DOHH2 (cell line): ENCODE measurements at regions not wholly inside any gene's neighbourhood (a gene's known extent, or its start where the extent isn't known, plus 50 kb on each side); places are given as distances from the start of the nearest gene placed in this dataset.

ENCODE experiments used
- H3F3A ChIP-seq: fragments of 200-600 bp; sonication (generic), shearing (Covaris generic); 2 replicates; pipeline ENCODE4 v1.6.0; 2016; ENCODE audit warnings: antibody characterized with exemption, mild to moderate bottlenecking; ENCODE audit not compliant: control insufficient read depth, insufficient read depth
- H3K27ac ChIP-seq: fragments of 200-600 bp; sonication (generic); 2 replicates; pipeline ENCODE4 v1.5.1; 2014; ENCODE audit warnings: low read depth, mild to moderate bottlenecking, low read length, moderate library complexity
- H3K27me3 ChIP-seq: fragments of 200-600 bp; sonication (generic); 2 replicates; pipeline ENCODE4 v1.6.1; 2014; ENCODE audit warnings: mild to moderate bottlenecking, low read length, mixed read lengths; ENCODE audit not compliant: control insufficient read depth
- H3K36me3 ChIP-seq: fragments of 200-600 bp; sonication (generic); 2 replicates; pipeline ENCODE4 v1.6.1; 2014; ENCODE audit warnings: mild to moderate bottlenecking, low read length, moderate library complexity, mixed read lengths; ENCODE audit not compliant: control insufficient read depth
- H3K4me1 ChIP-seq: fragments of 200-600 bp; sonication (generic); 2 replicates; pipeline ENCODE4 v1.6.1; 2014; ENCODE audit warnings: mild to moderate bottlenecking, low read length, mixed read lengths; ENCODE audit not compliant: control insufficient read depth
- H3K4me2 ChIP-seq: fragments of 200-600 bp; sonication (generic); 2 replicates; pipeline ENCODE4 v1.6.0; 2014; ENCODE audit warnings: mild to moderate bottlenecking, low read length, moderate library complexity
- H3K4me3 ChIP-seq: fragments of 200-600 bp; sonication (generic); 2 replicates; pipeline ENCODE4 v1.5.1; 2014; ENCODE audit warnings: mild to moderate bottlenecking, low read length, mixed read lengths
- H3K79me2 ChIP-seq: fragments of 200-600 bp; sonication (generic); 2 replicates; pipeline ENCODE4 v1.6.1; 2014; ENCODE audit warnings: mild to moderate bottlenecking, low read length, mixed read lengths; ENCODE audit not compliant: control insufficient read depth
- H3K9me2 ChIP-seq: fragments of 200-600 bp; sonication (generic); replicated peaks from 2 replicates; pipeline ENCODE4 v1.6.1; 2014; ENCODE audit warnings: mild to moderate bottlenecking, low read length, mixed read lengths; ENCODE audit not compliant: control insufficient read depth
- H3K9me3 ChIP-seq: fragments of 200-600 bp; sonication (generic); 2 replicates; pipeline ENCODE4 v1.6.1; 2014; ENCODE audit warnings: antibody characterized with exemption, low read length, mixed read lengths; ENCODE audit not compliant: control insufficient read depth, insufficient read depth
- H4K20me1 ChIP-seq: fragments of 200-600 bp; sonication (generic); 2 replicates; pipeline ENCODE4 v1.6.0; 2014; ENCODE audit warnings: low read depth, mild to moderate bottlenecking, antibody characterized with exemption, low read length, moderate library complexity; ENCODE audit not compliant: control insufficient read depth, insufficient read depth
- CTCF ChIP-seq: fragments of 200-600 bp; sonication (generic); IDR thresholded peaks from one replicate; pipeline ENCODE4 v1.5.1; 2014; ENCODE audit warnings: antibody characterized with exemption, mild to moderate bottlenecking, low read depth, low read length; ENCODE audit not compliant: poor library complexity, severe bottlenecking
- EZH2phosphoT487 ChIP-seq: fragments of 200-600 bp; sonication (generic); IDR thresholded peaks from 2 replicates; pipeline ENCODE4 v1.6.1; 2017; ENCODE audit warnings: borderline replicate concordance, mild to moderate bottlenecking, antibody characterized with exemption, low read length, moderate library complexity, mixed read lengths

- TF ChIP-seq CTCF (no peak), EZH2phosphoT487 (no peak)
- H3K4me2 ChIP-seq = no peak overlapping the region
- no peaks in the 10 kb centered on the region for H3K79me2 ChIP-seq
- H3K4me1 ChIP-seq = no peaks in the 10 kb centered on the region
- no peaks in the 10 kb centered on the region for H3K36me3 ChIP-seq
- H3K9me2 ChIP-seq = no peaks in the 10 kb centered on the region
- no peak overlapping the region for H3K27ac ChIP-seq
- no peaks in the 10 kb centered on the region for H3K9me3 ChIP-seq
- no peak overlapping the region for H3K4me3 ChIP-seq
- H3F3A ChIP-seq = no peaks in the 10 kb centered on the region
- H3K27me3 ChIP-seq = no peaks in the 10 kb centered on the region
- no peaks in the 10 kb centered on the region for H4K20me1 ChIP-seq
Measured at GRCh38 chr14:30387871-30388270, 171.1 kb upstream of the G2E3 start.

GRCh38 chr14:30389134-30389876 is 169.7 kb upstream of the G2E3 start:
- H3K4me3 ChIP-seq = no peak overlapping the region
- H4K20me1 ChIP-seq = no peaks in the 10 kb centered on the region
- no peak for TF ChIP-seq EZH2phosphoT487
- no peak for TF ChIP-seq CTCF
- H3F3A ChIP-seq = no peaks in the 10 kb centered on the region
- H3K27me3 ChIP-seq = no peaks in the 10 kb centered on the region
- no peaks in the 10 kb centered on the region for H3K9me3 ChIP-seq
- no peak overlapping the region for H3K4me2 ChIP-seq
- H3K27ac ChIP-seq = no peak overlapping the region
- no peaks in the 10 kb centered on the region for H3K4me1 ChIP-seq
- H3K79me2 ChIP-seq = no peaks in the 10 kb centered on the region
- no peaks in the 10 kb centered on the region for H3K36me3 ChIP-seq
- H3K9me2 ChIP-seq = no peaks in the 10 kb centered on the region

GRCh38 chr14:30389877-30390385 is 169.0 kb upstream of the G2E3 start:
- H3K27ac ChIP-seq = no peak overlapping the region
- no peaks in the 10 kb centered on the region for H3K9me3 ChIP-seq
- no peaks in the 10 kb centered on the region for H3K9me2 ChIP-seq
- no peaks in the 10 kb centered on the region for H3K4me1 ChIP-seq
- no peaks in the 10 kb centered on the region for H4K20me1 ChIP-seq
- no peak for TF ChIP-seq EZH2phosphoT487
- TF ChIP-seq CTCF = no peak
- H3K4me3 ChIP-seq = no peak overlapping the region
- no peaks in the 10 kb centered on the region for H3K79me2 ChIP-seq
- no peaks in the 10 kb centered on the region for H3F3A ChIP-seq
- no peaks in the 10 kb centered on the region for H3K36me3 ChIP-seq
- H3K27me3 ChIP-seq = no peaks in the 10 kb centered on the region
- H3K4me2 ChIP-seq = no peak overlapping the region
